T-helper 22 cell (primary cell): ENCODE measurements at regions not wholly inside any gene's neighbourhood (a gene's known extent, or its start where the extent isn't known, plus 50 kb on each side); places are given as distances from the start of the nearest gene placed in this dataset.
"Not testable (repeated sequence)": the region's sequence is repeated elsewhere in the genome, so short reads cannot be mapped to it uniquely, and the experiment has no call there.

Source experiments
- DNase-seq: peaks from one replicate; pipeline ENCODE4 v3.0.0-alpha.2; 2020; ENCODE audit warnings: low read depth

DNA sequence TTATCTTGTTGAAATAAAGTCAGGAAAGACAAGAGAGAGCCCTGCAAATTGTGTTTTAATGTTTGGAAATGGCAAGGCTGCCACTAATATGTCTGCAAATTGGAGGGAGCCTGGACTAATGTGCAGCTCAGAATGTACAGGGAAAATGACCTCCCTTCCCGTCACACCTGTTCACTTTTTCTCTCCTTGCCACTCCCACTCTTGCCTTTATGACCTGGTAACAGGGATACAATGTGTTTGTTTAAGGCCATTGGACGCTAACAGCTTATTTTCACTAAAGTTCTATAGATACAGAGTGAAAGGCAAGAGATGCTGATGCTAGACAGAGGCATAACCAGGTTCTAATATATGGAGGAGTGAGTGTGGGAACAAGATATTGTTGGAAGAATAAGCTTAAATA is 203.9 kb downstream of the RAB38 start:
- no peak for DNase-seq

DNA sequence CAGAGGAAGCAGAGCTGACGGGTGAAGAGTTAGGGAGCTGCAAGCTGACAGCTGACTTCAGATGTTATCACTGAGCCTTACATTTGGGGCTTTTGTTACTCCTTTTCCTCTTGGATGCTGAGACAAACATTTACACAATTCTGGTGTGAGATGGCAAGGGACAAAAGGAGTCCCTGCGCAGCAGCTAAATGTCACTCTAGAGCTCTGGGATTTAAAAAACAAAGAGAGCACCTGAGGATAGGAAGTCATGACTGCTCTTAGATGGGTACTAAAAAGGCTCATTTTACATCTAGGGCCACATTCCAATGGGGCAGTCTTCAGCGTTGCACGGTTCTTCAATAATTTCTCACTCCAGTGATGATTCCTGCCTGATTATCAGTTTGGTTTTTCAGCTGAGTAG is 204.5 kb downstream of the RAB38 start:
- no peak for DNase-seq

DNA sequence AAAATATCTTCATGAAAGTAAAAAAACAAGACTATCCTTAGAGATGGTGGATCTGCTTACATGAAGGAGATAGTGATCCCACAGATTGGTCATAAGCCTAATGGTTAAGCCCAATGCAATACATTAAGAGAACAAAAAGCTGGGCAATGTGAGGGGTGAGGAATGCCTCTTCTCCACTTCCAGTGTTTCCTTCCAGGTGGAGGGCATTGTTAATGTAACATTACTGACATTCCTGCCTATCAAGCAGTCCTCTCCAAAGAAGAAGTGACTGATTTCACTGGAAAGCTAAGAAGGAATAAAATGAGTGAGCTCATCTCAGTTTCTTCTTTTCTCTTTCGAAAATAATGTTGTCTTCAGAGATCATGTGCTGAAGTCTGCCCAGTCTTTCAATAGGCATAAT is 207.8 kb downstream of the RAB38 start:
- no peak for DNase-seq

DNA sequence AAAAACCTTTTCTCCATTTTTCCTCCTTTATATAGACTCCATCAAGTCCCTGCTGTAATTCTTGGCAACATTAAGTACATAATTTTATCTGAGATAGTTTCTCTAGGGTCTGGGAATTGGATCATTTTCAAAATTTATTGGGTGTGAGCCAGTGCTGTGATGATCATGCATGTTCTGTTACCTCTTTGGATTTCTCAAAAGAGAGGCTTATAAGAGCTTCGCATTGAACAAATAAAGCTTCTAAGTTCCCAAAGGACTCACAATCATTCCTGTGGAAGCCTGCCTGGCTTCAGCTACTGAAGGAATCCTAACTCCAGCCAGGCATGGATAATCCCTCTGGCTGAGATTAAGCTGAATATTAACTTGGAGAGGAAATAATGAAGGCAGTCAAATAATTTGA is 208.5 kb downstream of the RAB38 start:
- DNase-seq: no peak

DNA sequence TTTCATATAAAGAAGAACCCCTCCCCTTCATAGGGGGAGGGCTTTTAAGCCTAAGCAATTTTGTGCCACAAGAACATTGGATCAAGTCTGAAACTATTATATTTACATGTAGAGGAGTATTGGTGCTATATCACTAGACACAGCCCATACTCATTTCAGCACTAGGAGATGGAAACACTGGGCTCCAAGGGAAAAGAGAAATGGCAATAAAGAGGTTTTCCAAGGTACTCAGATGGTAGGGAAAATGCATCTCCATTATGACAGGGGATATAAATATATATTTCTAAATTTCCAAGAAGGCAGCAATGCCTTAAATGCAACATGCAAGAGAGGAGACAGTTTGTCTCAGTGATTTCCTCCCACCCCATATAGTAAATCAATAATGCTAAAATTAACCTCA is 209.0 kb downstream of the RAB38 start:
- DNase-seq: no peak

DNA sequence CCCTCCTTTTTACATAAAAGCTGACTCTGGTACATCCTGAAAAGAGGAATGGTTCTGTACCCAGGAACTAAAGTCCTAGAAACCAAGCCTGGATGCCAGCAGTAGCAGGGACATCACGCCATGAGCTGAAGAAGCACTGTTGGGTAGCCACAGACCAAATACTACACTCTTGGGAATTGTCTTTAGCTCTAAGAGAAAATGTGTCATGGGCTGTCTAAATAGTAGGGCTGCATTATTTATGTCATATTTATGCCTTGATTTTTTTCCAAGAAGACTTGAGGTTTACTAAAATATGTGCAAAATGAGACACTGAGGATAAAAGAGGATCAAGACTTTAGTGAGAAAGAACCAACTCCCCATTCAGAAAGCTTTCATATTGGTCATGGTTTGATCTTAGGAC is 213.6 kb downstream of the RAB38 start:
- DNase-seq: no peak

DNA sequence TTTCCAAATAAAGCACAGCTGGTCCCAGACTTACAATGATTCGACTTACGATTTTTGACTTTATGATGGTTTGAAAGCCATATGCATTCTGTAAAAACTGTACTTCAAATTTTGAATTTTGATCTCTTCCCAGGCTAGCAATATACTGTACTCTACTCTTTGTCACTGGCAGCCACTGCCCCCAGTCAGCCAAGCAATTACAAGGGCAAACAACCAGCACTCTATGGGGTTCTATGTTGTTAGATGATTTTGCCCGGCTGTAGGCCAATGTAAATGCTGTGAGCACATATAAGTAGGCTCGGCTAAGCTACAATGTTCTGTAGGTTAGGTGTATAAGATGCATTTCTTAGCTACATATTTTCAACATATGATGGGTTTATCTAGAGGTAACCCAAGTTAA is 217.3 kb downstream of the RAB38 start:
- DNase-seq: no peak

DNA sequence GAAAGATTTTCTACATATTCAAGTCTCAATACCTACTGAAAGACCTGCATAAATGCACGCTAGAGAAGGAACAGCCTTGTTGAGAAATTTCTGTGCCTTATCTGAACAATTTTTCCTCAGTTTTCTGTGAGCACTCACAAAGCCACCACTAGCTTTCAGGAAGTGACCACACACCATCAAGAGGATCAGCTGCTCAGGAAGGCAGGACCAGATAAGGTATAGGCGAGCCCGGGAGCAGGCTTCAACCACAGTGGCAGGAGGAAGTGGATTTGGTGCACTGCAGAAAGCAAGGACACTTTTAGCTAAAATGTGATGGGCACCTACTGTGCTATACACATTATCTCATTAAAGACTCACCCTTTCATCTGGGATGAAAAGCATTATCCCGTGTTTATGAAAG is 220.8 kb downstream of the RAB38 start:
- no peak for DNase-seq

DNA sequence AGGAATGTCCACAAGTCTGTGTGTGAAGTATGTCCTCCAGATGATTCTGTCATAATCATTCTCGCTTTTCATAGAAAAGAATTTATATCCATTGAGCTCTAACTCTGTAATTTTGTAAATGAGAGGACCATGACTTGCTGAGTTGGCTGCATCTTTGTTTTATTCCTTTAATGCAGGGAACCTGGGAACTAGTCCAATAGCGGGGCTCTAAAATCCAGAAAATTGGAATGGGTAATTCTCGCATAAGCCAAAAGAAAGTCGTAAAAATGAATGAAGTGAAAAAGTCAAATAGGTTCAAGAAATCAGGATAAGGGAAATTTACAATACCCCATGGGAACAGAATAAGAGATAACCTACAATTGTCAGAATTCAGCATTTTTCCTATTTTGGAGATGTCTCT is 232.5 kb downstream of the RAB38 start:
- DNase-seq: no peak

DNA sequence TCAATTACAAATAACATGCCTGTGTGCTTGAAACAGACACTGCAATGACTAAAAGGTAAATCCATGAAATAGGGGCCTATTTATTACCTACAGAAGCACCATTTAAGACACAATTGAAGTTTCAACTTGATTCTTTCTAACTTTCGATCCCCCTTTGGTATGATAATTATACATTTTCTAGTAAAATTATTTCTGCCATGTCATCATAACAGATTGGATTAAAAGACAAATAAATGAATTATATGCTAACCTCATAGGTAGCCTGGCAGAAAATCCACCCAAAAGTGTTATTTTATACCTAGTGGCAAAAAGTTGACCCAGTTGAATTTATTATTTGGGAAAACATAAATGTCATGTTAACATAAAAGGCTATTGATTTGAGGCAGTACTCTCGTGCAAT is 241.1 kb downstream of the RAB38 start:
- DNase-seq: no peak

DNA sequence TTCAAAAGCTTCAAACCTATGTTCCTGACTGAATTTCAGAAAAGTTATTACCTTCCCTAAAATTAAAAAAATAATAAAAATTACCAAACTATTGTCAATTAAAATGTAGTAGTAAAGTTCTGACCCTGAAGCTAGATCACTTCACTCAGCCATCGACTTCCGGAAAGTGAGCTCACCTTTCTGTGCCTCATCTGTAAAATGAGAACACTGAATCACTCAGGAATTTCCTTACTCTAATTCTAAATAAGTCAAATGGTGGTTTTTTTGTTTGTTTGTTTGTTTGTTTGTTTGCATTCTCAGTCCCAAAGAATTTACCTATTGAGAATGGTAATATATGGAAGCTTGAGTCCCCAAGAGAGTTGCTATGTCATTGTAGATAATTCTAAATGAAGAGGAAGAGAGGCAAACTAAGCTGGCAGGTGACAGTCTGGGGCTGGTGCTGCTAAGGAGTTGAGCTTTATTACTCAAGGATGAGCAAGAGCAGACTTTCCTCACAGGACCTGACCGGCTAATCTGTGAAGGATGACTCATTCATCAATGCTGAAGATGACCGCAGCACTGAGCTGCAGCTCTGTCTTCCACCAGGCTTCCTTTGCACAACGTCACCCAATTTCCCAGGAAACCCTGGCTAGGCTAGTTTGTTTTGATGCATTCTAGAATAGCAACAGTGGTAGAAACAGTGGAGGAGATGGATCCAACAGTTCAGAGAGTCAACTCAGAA is 248.8 kb downstream of the RAB38 start:
- no peak for DNase-seq

DNA sequence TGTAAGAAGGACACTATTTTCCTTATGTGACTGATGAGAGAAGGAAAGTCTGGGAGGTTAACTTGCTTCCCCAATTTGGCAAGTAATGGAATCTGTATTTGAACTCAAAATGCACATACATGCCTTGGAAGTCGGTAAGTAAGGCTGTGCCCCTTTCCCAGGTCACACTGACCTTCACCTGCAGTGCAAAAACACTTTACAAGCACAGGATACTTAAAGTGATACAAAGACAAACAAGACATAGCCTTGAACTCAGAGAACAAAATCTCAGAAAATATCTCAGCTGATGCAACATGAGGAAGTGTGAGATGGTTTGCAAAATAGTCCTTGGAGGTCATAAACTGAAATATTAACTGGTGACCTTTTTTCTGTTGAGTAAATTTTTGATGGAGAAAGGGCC is 251.1 kb downstream of the RAB38 start:
- no peak for DNase-seq

DNA sequence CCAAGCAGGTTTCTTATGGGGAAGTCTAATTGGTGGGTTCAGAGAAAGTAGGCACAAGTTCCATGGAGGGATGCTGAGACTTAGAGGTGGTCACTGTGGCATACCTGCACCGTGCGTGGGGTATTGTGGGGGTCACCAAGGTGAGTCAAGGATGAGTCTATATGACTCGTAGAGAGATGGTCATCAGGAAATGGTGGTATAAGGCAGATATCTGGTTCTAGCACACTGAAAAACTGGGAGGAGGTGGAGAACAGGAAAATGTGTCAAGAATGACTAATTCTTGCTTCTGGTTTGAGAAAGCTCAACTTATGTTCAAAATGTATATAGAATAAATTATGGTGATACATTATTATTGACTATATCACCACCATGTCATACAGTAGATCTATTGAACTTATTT is 258.1 kb downstream of the RAB38 start:
- DNase-seq: no peak

DNA sequence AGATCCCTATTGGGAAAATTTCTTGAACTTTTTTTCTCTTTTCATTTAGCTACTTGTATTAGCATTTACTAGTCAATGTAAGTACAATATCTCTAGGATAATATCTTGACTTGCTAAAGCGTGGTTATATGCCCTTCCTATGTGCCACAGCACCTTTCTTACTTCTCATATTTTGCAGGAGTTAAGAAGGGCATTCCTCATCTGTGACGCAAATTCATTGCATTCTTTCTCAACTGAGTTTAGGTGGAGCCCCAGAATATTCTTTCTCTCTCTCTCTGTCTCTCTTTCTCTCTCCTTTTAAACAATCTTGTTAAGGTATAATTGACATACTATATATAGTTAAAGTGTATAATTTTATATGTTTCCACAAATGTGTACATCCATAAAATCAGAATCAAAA is 266.1 kb downstream of the RAB38 start:
- DNase-seq: no peak

DNA sequence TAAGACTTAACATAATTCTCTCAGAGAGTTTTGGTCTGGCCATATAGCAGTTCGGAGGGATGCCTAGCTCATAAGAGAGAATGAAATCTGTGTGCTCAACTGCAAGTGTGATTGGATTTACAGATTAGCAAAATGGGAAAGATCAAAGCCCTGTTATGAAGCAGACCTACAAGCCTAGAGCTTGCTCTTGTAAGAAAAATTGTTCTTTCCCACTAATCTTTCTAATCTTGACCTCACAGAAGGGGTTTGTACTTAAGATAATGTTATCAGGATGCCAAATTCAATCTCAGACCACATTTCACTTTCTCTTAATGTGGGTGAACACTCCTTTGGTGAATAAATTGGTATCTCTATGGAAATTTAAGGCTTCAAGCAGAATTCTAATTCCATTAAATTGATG is 267.2 kb downstream of the RAB38 start:
- no peak for DNase-seq

DNA sequence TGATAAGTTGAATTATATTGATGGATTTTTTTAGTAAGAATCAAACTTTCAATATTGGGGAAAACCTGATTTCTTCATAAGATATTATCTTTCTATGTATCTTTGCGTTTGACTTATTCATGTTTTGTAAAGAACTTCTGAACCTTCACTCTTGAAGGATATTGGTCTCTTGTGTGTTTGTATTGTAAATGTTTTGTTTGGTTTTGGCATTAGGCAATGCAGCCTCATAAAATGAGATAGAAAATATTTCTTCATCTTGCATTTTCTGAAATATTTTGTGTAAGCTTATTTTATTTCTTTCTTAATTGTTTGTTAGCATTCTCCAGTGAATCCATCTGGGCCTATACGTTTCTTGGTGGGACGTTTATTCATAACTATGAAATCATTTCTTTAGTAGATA is 271.9 kb downstream of the RAB38 start:
- no peak for DNase-seq

DNA sequence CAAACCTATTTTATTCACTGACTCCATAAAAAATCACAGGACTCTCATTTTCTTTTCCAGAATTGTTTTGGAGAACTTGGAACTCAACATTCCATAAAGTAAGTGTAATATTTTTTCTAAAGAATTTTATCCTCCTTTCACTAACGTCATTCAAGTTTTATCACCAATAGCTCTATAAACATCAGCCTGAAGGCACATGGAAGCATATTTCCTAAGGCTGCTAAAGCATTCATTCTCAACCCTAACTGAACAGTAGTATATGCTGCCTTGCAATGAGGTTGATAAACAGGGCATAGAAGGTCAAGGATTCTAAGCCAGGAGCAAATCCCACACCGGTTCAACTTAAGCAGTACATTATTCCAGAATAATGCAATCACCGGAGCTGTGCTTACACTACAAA is 273.9 kb downstream of the RAB38 start:
- no peak for DNase-seq

DNA sequence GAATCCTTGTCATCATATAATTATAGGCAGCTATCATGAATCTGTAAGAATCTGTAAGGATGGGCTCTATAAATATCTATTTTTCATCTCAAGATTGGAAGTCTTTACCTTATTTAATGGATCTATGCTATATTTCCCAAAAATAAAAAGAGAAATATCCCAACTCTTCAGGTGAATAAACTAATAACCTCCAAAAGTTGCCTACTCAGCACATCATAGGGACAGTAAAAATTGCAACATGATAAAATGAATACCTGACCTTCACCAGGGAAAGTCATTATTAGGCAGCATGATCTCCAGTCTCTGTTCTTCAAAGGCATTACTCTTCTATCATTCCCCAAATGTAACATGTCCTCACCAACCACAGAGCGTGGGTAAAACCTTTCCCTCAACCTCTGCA is 277.3 kb downstream of the RAB38 start:
- no peak for DNase-seq

DNA sequence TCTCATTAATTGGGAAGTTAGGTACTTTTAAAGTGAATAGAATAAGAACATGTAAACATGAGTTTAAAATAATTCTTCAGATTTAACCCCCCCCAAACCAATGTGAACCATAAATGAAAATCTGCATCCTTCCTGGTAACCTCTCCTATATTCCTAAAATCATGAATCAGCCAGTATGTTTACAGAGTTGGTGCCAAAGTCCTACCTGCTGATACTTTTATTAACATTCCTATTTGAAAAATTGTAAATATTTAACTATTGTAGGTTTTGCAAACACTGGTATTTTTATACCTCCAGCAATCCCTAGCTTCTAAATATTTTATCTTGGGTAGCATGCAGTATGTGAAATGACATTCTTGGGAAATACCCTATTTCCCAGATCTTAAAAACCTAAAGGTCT is 278.2 kb downstream of the RAB38 start:
- DNase-seq: no peak

DNA sequence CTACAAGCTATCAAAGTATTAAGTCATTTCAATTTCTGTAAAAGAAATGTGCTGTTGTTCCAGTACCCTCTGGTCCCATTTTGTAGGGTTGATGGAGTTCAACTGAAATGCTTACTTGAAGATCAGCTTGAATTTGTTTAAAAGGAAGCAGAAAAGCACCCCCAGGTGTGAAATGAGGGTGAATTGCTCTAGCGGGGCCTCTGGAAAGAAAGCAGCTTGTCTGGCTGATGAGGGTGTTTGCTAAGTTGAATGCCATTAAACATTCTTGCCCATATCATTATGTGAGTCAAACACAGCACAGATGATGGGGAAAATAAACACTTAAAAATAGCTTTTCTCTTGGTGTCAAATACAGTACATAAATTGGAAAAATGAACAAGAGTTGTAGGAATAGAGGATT is 280.3 kb downstream of the RAB38 start:
- DNase-seq: no peak

DNA sequence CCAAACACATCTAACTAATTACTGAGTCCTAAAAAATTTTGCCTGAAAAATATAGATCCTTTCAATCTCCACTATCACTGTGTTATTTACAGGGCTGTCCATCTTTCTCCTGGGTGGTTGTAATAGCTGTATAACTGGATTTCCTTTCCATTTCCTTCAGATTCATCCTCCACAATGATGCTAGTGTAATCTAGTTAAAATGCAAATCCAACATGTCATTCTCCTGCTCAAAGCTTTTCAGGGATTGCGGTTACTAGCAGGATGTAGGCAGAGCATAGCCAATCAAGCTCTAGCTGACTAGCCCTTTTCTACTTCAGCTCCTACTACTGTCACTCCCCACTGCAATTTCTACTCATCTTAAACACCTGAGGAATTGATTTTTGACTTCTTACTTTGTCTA is 283.0 kb downstream of the RAB38 start:
- DNase-seq: no peak

DNA sequence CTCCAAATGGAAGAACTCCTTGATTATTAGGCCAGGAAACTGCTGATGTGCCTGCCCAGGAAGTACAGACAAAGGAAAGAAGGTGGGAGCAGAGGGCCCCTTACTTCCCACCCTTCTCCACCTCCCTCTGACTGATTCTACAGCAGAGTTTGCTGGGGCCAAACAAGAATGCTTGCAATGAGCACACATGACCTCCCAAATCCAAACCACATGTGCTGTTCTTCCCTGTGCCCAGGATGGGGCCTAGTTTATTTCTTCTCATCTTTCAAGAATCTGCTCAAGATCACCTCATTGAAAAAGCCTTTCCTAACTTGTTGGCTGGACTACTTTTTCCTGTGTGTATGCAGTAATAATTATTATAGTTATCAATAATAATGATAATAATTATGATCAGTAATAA is 286.1 kb downstream of the RAB38 start:
- DNase-seq: no peak

DNA sequence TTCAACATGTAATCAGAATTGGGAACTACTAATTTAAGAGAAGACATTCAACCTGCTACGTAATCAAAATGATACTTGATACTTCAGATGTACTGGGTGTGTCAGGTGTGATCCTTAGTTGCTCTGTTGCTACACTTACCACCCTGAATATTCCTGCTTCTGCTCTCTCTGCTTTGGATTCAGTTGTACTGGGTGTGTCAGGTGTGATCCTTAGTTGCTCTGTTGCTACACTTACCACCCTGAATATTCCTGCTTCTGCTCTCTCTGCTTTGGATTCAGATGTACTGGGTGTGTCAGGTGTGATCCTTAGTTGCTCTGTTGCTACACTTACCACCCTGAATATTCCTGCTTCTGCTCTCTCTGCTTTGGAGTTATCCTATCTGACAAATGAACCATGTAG is 290.2 kb downstream of the RAB38 start:
- not testable (repeated sequence) for DNase-seq

DNA sequence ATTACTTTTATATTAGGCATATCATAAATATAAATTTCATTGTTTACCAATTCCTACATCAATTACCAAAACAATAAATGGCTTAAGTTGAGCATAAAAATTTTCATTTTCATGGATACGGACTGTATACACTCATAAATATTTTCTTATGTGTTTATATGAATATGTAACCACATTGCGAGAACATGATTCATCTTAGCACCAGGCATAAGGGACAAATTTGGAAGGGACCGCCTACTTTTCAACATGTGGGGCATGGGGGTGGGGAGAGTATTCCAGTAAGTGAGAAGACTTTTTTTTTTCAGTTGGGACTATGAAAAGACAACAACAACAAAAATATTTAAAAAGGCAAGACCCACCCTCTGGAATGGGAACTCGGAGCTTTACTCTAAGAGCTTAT is 296.1 kb downstream of the RAB38 start:
- DNase-seq: no peak

DNA sequence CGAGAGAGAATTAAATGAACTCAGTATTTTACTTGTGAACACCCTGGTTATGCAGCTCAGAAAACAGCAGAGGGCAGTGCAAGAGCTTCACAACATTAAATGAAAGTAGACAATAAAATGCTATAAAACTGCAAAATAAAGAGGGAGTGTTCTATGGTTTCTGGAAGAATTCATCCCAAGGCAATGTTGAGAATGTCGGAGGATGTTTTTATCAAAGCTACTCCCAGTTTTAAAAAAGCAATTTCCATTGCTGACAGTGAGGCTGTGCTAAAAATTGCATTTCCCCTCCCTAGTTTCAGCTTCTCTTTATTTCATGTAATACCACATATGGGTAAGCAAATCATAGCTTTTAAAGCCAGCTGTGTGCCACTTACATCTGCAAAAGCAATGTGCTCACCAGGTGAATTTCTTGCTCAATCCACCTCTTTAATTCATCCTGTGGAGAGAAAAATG is 296.8 kb downstream of the RAB38 start:
- DNase-seq: no peak
